ENCODE measurements at regions not wholly inside any gene's neighbourhood (a gene's known extent, or its start where the extent isn't known, plus 50 kb on each side); places are given as distances from the start of the nearest gene placed in this dataset.

DNA sequence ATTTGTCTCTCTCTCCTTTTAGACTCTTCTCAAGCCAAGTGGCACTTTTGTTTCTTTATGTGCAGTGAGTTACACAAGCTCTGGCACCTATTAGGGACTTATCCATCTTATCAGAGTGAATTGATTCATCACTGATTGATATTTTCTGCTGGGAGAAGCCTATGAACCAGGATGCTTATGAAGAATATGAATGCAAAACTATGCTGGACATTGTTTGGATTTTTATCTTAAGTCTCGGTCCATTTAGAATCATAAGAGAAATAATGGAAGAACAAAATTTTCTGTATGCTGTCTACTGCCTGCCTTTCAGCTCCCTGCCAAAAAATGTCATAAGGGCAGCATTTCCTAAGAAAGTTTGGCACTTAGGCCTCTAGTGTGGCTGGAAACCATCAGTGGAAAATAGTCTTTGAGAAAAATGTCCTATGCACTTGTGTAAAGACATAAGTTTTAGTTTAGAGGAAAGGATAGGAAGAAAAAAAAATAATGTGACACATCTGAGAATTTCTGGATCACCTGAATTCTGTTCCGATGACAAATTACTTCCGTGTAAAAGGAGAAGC is 365.7 kb upstream of the MAD2L1 start:
- no peak overlapping the region for H3K27ac ChIP-seq (ENCODE audit: low read depth)
- H3K79me2 ChIP-seq (replicated peaks; ENCODE audit: insufficient read depth): no peaks in the 10 kb centered on the region
- H3K9me2 ChIP-seq (ENCODE audit: insufficient read depth): no peaks in the 10 kb centered on the region
- DNase-seq (ENCODE audit: low spot score): no peak
- H2AFZ ChIP-seq: no peak overlapping the region
- Mint-ChIP-seq H3K27ac (no peak overlapping the region), H3K27me3 (ENCODE audit: insufficient read depth, low read depth, poor library complexity) (no peaks in the 10 kb centered on the region), H3K4me1 (peaks cover 9% of the 10 kb centered on the region; the same call in 2 of the 3 replicates), H3K36me3 (ENCODE audit: low read depth) (no peaks in the 10 kb centered on the region), H3K4me3 (no peak overlapping the region), H3K9me3 (no peaks in the 10 kb centered on the region)
- no peaks in the 10 kb centered on the region for H4K20me1 ChIP-seq (replicated peaks; ENCODE audit: insufficient read depth)
- H3K4me2 ChIP-seq: no peak overlapping the region
- TF ChIP-seq, protein P1, sequence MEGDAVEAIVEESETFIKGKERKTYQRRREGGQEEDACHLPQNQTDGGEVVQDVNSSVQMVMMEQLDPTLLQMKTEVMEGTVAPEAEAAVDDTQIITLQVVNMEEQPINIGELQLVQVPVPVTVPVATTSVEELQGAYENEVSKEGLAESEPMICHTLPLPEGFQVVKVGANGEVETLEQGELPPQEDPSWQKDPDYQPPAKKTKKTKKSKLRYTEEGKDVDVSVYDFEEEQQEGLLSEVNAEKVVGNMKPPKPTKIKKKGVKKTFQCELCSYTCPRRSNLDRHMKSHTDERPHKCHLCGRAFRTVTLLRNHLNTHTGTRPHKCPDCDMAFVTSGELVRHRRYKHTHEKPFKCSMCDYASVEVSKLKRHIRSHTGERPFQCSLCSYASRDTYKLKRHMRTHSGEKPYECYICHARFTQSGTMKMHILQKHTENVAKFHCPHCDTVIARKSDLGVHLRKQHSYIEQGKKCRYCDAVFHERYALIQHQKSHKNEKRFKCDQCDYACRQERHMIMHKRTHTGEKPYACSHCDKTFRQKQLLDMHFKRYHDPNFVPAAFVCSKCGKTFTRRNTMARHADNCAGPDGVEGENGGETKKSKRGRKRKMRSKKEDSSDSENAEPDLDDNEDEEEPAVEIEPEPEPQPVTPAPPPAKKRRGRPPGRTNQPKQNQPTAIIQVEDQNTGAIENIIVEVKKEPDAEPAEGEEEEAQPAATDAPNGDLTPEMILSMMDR (conservative IDR thresholded peaks at IDR 0.05; ENCODE audit: low read depth in 2 of 2): no peak
- H3F3A ChIP-seq (replicated peaks; ENCODE audit: low read depth): no peaks in the 10 kb centered on the region
- no peaks in the 10 kb centered on the region for H3K36me3 ChIP-seq (ENCODE audit: insufficient read depth)
- no peak overlapping the region for H3K4me3 ChIP-seq
- no peaks in the 10 kb centered on the region for H3K27me3 ChIP-seq (ENCODE audit: insufficient read depth)
- no peak for ATAC-seq
- H3K4me1 ChIP-seq (ENCODE audit: insufficient read depth): no peaks in the 10 kb centered on the region

DNA sequence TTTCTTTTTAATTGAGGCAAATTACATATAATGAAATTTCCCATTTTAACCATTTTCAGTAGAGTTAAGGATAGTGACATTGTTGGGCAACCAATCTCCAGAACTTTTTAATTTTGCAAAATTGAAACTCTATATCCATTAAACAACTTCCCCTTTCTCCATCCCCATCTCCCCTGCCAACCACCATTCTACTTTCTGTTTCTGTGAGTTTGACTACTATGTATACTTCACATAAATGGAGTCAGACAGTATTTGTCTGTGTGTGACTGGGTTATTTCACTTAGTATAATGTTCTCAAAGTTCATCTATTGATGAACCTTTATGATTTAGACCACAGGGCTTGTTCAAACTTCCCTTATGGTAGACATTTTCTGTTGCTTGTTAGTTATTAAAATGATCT is 364.5 kb upstream of the MAD2L1 start:
- Mint-ChIP-seq H3K27me3 (ENCODE audit: insufficient read depth, low read depth, poor library complexity) (no peaks in the 10 kb centered on the region), H3K4me3 (no peak overlapping the region), H3K27ac (no peak overlapping the region), H3K9me3 (no peaks in the 10 kb centered on the region), H3K36me3 (ENCODE audit: low read depth) (no peaks in the 10 kb centered on the region), H3K4me1 (peaks cover 9% of the 10 kb centered on the region; the same call in 2 of the 3 replicates)
- DNase-seq (ENCODE audit: low spot score): no peak
- Histone ChIP-seq H3K79me2 (replicated peaks; ENCODE audit: insufficient read depth) (no peaks in the 10 kb centered on the region), H4K20me1 (replicated peaks; ENCODE audit: insufficient read depth) (no peaks in the 10 kb centered on the region), H3K9me2 (ENCODE audit: insufficient read depth) (no peaks in the 10 kb centered on the region), H3K4me3 (no peak overlapping the region), H3K27me3 (ENCODE audit: insufficient read depth) (no peaks in the 10 kb centered on the region), H3K4me2 (no peak overlapping the region), H3K4me1 (ENCODE audit: insufficient read depth) (no peaks in the 10 kb centered on the region), H3K27ac (ENCODE audit: low read depth) (no peak overlapping the region), H2AFZ (no peak overlapping the region), H3F3A (replicated peaks; ENCODE audit: low read depth) (no peaks in the 10 kb centered on the region), H3K36me3 (ENCODE audit: insufficient read depth) (no peaks in the 10 kb centered on the region)
- no peak for TF ChIP-seq ZNF114 (CRISPR knock-in tag; IDR thresholded peaks at IDR 0.05)
- no peak for TF ChIP-seq REST (IDR thresholded peaks at IDR 0.05; ENCODE audit: unreplicated experiment)
- TF ChIP-seq, protein P2, sequence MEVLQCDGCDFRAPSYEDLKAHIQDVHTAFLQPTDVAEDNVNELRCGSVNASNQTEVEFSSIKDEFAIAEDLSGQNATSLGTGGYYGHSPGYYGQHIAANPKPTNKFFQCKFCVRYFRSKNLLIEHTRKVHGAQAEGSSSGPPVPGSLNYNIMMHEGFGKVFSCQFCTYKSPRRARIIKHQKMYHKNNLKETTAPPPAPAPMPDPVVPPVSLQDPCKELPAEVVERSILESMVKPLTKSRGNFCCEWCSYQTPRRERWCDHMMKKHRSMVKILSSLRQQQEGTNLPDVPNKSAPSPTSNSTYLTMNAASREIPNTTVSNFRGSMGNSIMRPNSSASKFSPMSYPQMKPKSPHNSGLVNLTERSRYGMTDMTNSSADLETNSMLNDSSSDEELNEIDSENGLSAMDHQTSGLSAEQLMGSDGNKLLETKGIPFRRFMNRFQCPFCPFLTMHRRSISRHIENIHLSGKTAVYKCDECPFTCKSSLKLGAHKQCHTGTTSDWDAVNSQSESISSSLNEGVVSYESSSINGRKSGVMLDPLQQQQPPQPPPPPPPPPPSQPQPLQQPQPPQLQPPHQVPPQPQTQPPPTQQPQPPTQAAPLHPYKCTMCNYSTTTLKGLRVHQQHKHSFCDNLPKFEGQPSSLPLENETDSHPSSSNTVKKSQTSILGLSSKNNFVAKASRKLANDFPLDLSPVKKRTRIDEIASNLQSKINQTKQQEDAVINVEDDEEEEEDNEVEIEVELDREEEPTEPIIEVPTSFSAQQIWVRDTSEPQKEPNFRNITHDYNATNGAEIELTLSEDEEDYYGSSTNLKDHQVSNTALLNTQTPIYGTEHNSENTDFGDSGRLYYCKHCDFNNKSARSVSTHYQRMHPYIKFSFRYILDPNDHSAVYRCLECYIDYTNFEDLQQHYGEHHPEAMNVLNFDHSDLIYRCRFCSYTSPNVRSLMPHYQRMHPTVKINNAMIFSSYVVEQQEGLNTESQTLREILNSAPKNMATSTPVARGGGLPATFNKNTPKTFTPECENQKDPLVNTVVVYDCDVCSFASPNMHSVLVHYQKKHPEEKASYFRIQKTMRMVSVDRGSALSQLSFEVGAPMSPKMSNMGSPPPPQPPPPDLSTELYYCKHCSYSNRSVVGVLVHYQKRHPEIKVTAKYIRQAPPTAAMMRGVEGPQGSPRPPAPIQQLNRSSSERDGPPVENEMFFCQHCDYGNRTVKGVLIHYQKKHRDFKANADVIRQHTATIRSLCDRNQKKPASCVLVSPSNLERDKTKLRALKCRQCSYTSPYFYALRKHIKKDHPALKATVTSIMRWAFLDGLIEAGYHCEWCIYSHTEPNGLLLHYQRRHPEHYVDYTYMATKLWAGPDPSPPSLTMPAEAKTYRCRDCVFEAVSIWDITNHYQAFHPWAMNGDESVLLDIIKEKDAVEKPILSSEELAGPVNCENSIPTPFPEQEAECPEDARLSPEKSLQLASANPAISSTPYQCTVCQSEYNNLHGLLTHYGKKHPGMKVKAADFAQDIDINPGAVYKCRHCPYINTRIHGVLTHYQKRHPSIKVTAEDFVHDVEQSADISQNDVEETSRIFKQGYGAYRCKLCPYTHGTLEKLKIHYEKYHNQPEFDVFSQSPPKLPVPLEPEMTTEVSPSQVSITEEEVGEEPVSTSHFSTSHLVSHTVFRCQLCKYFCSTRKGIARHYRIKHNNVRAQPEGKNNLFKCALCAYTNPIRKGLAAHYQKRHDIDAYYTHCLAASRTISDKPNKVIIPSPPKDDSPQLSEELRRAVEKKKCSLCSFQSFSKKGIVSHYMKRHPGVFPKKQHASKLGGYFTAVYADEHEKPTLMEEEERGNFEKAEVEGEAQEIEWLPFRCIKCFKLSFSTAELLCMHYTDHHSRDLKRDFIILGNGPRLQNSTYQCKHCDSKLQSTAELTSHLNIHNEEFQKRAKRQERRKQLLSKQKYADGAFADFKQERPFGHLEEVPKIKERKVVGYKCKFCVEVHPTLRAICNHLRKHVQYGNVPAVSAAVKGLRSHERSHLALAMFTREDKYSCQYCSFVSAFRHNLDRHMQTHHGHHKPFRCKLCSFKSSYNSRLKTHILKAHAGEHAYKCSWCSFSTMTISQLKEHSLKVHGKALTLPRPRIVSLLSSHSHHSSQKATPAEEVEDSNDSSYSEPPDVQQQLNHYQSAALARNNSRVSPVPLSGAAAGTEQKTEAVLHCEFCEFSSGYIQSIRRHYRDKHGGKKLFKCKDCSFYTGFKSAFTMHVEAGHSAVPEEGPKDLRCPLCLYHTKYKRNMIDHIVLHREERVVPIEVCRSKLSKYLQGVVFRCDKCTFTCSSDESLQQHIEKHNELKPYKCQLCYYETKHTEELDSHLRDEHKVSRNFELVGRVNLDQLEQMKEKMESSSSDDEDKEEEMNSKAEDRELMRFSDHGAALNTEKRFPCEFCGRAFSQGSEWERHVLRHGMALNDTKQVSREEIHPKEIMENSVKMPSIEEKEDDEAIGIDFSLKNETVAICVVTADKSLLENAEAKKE (CRISPR knock-in tag; IDR thresholded peaks at IDR 0.05): no peak
- TF ChIP-seq NANOG (IDR thresholded peaks at IDR 0.05; ENCODE audit: borderline replicate concordance): no peak
- no peak for TF ChIP-seq JUNB (IDR thresholded peaks at IDR 0.05; ENCODE audit: unreplicated experiment)
- no peak for ATAC-seq
